OCI-LY1 (cell line): ENCODE measurements at regions not wholly inside any gene's neighbourhood (a gene's known extent, or its start where the extent isn't known, plus 50 kb on each side); places are given as distances from the start of the nearest gene placed in this dataset.

Source experiments
- H2AFZ ChIP-seq: fragments of 200-600 bp; sonication (generic), shearing (Covaris generic); 2 replicates; pipeline ENCODE4 v1.6.0; 2014; ENCODE audit warnings: antibody characterized with exemption, mild to moderate bottlenecking, low read length
- H3F3A ChIP-seq: fragments of 200-600 bp; sonication (generic), shearing (Covaris generic); 2 replicates; pipeline ENCODE4 v1.6.0; 2014; ENCODE audit warnings: mild to moderate bottlenecking, antibody characterized with exemption, low read length, moderate library complexity; ENCODE audit not compliant: insufficient read depth
- H3K27ac ChIP-seq: fragments of 200-600 bp; sonication (generic); 2 replicates; pipeline ENCODE4 v1.5.1; 2014; ENCODE audit warnings: low read length, mixed run types, mild to moderate bottlenecking, low read depth; ENCODE audit not compliant: poor library complexity, severe bottlenecking
- H3K27me3 ChIP-seq: fragments of 200-600 bp; sonication (generic); 2 replicates; pipeline ENCODE4 v1.6.0; 2014; ENCODE audit warnings: antibody characterized with exemption, mild to moderate bottlenecking, low read length, moderate library complexity; ENCODE audit not compliant: insufficient read depth
- H3K36me3 ChIP-seq: fragments of 200-600 bp; sonication (generic); 2 replicates; pipeline ENCODE4 v1.6.1; 2014; ENCODE audit warnings: mild to moderate bottlenecking, antibody characterized with exemption, low read length, moderate library complexity, mixed read lengths; ENCODE audit not compliant: insufficient read depth
- H3K4me1 ChIP-seq: fragments of 200-600 bp; sonication (generic); 2 replicates; pipeline ENCODE4 v1.5.1; 2014; ENCODE audit warnings: mild to moderate bottlenecking, low read length, moderate library complexity; ENCODE audit not compliant: insufficient read depth, severe bottlenecking
- H3K4me2 ChIP-seq: fragments of 200-600 bp; sonication (generic), shearing (Covaris generic); 2 replicates; pipeline ENCODE4 v1.6.1; 2014; ENCODE audit warnings: low read length
- H3K4me3 ChIP-seq: fragments of 200-600 bp; sonication (generic); 2 replicates; pipeline ENCODE4 v1.5.1; 2014; ENCODE audit warnings: low read length, low read depth, mild to moderate bottlenecking, mixed read lengths; ENCODE audit not compliant: poor library complexity, severe bottlenecking
- H3K79me2 ChIP-seq: fragments of 200-600 bp; shearing (Covaris generic); 2 replicates; pipeline ENCODE4 v1.6.1; 2016; ENCODE audit warnings: mixed run types, low read length, mixed read lengths; ENCODE audit not compliant: insufficient read depth
- H3K9ac ChIP-seq: fragments of 200-600 bp; sonication (generic), shearing (Covaris generic); 2 replicates; pipeline ENCODE4 v1.6.1; 2014; ENCODE audit warnings: mild to moderate bottlenecking, low read length, mixed read lengths
- H3K9me2 ChIP-seq: fragments of 200-600 bp; sonication (generic), shearing (Covaris generic); 2 replicates; pipeline ENCODE4 v1.6.1; 2014; ENCODE audit warnings: low read depth, mild to moderate bottlenecking, low read length, mixed read lengths
- H3K9me3 ChIP-seq: fragments of 200-600 bp; shearing (Covaris generic); 2 replicates; pipeline ENCODE4 v1.6.1; 2014; ENCODE audit warnings: low read length, mixed read lengths
- H4K20me1 ChIP-seq: fragments of 200-600 bp; sonication (generic), shearing (Covaris generic); 2 replicates; pipeline ENCODE4 v1.6.0; 2016; ENCODE audit warnings: mild to moderate bottlenecking, low read length; ENCODE audit not compliant: insufficient read depth
- EZH2 ChIP-seq: fragments of 200-600 bp; sonication (generic), shearing (Covaris generic); IDR thresholded peaks from 2 replicates; pipeline ENCODE4 v1.8.0; 2017; ENCODE audit warnings: borderline replicate concordance, mixed run types, mild to moderate bottlenecking, antibody characterized with exemption, low read length, moderate library complexity, mixed read lengths
- TF ChIP-seq, protein P1 (sequence below): fragments of 200-600 bp; sonication (generic), shearing (Covaris generic); IDR thresholded peaks from 2 replicates; pipeline ENCODE4 v1.5.1; 2017; ENCODE audit warnings: mild to moderate bottlenecking, antibody characterized with exemption, low read length, moderate library complexity, mixed read lengths

DNA sequence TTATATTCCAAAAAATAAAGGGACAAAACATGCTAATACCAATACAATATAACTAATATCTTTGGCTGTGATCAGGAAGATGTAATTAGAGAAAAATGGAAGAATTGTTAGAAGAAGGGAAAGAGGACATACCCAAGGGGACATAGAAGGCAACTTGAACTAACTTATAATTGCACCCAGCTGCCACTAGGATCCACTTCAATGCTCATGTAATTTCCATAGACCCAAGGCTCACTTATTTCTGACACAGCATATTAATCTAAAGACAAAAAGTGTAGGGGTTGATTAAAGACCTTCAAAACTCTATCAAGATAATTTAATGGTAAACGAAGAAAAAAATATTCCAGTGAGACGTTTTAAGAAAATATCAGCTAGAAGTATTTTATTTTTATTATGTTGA, 396.0 kb upstream of the ADGRB3 start:
- Histone ChIP-seq H4K20me1 (no peaks in the 10 kb centered on the region), H3K4me1 (peaks cover 9% of the 10 kb centered on the region), H3K36me3 (no peaks in the 10 kb centered on the region), H3K9me2 (no peaks in the 10 kb centered on the region), H3K27me3 (no peaks in the 10 kb centered on the region), H3F3A (no peaks in the 10 kb centered on the region), H3K4me2 (no peak overlapping the region), H3K4me3 (no peak overlapping the region), H3K9me3 (no peaks in the 10 kb centered on the region), H3K27ac (no peak overlapping the region), H3K79me2 (no peaks in the 10 kb centered on the region), H3K9ac (no peak overlapping the region), H2AFZ (no peak overlapping the region; the same call in 1 of the 2 replicates)
- no peak for TF ChIP-seq EZH2
- TF ChIP-seq, protein P1, sequence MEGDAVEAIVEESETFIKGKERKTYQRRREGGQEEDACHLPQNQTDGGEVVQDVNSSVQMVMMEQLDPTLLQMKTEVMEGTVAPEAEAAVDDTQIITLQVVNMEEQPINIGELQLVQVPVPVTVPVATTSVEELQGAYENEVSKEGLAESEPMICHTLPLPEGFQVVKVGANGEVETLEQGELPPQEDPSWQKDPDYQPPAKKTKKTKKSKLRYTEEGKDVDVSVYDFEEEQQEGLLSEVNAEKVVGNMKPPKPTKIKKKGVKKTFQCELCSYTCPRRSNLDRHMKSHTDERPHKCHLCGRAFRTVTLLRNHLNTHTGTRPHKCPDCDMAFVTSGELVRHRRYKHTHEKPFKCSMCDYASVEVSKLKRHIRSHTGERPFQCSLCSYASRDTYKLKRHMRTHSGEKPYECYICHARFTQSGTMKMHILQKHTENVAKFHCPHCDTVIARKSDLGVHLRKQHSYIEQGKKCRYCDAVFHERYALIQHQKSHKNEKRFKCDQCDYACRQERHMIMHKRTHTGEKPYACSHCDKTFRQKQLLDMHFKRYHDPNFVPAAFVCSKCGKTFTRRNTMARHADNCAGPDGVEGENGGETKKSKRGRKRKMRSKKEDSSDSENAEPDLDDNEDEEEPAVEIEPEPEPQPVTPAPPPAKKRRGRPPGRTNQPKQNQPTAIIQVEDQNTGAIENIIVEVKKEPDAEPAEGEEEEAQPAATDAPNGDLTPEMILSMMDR = no peak

DNA sequence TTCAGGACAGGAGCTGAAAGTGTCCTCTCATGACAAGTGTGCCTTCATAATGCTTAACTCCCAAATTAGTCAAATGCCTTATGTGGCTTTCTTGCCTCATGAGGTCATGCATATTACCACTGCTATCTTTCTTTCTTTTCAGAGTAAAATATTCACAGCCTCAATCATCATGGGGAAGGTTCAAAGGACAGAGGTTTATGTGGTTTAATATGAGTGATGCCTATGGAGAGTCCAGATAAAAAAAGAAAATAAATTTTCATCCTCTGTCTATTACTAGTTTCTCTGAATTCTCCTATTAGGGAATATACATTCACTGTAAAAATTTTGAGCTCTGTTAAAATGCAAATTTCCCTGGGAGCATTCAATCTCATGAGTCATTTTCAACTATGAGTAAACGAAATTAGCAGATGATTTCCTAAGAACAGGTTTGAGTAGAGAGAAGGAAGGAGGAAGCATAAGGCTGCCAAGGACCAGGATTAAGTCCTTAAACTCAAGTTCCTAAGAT, 396.9 kb upstream of the ADGRB3 start:
- no peaks in the 10 kb centered on the region for H3K36me3 ChIP-seq
- H3K9ac ChIP-seq = no peak overlapping the region
- no peak overlapping the region for H3K4me2 ChIP-seq
- TF ChIP-seq EZH2 = no peak
- TF ChIP-seq, protein P1 = no peak
- no peaks in the 10 kb centered on the region for H3K27me3 ChIP-seq
- H3K27ac ChIP-seq = no peak overlapping the region
- H3F3A ChIP-seq = no peaks in the 10 kb centered on the region
- no peak overlapping the region for H2AFZ ChIP-seq
- H3K4me1 ChIP-seq = peaks cover 9% of the 10 kb centered on the region
- no peaks in the 10 kb centered on the region for H3K9me2 ChIP-seq
- no peak overlapping the region for H3K4me3 ChIP-seq
- no peaks in the 10 kb centered on the region for H3K79me2 ChIP-seq
- H4K20me1 ChIP-seq = no peaks in the 10 kb centered on the region
- H3K9me3 ChIP-seq = no peaks in the 10 kb centered on the region

DNA sequence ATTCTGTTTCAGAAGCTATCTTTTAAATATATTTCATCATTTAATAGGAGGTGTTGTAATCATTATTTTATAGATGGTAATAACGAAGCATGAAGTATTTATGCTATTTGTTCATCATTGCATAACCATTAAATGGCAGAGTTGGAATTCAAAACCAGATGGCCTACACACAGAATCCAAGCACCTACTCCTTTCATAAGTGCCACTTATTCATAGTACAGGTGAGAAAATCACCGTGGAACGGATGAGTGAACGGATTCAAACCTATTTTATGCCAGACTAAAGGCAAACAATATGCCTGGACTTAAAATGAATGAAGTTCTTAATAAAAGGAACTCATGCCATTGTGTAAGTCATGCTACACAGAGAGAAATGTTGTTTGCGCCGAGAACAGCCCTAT, 397.9 kb upstream of the ADGRB3 start:
- Histone ChIP-seq H3K27me3 (no peaks in the 10 kb centered on the region), H3F3A (no peaks in the 10 kb centered on the region), H3K9ac (no peak overlapping the region), H2AFZ (no peak overlapping the region), H3K27ac (no peak overlapping the region), H3K4me3 (no peak overlapping the region), H3K79me2 (no peaks in the 10 kb centered on the region), H3K9me3 (no peaks in the 10 kb centered on the region), H4K20me1 (no peaks in the 10 kb centered on the region), H3K36me3 (no peaks in the 10 kb centered on the region), H3K4me2 (no peak overlapping the region), H3K9me2 (no peaks in the 10 kb centered on the region), H3K4me1 (peaks cover 9% of the 10 kb centered on the region)
- TF ChIP-seq, protein P1 = no peak
- no peak for TF ChIP-seq EZH2
